ENCODE measurements at regions not wholly inside any gene's neighbourhood (a gene's known extent, or its start where the extent isn't known, plus 50 kb on each side); places are given as distances from the start of the nearest gene placed in this dataset.

DNA sequence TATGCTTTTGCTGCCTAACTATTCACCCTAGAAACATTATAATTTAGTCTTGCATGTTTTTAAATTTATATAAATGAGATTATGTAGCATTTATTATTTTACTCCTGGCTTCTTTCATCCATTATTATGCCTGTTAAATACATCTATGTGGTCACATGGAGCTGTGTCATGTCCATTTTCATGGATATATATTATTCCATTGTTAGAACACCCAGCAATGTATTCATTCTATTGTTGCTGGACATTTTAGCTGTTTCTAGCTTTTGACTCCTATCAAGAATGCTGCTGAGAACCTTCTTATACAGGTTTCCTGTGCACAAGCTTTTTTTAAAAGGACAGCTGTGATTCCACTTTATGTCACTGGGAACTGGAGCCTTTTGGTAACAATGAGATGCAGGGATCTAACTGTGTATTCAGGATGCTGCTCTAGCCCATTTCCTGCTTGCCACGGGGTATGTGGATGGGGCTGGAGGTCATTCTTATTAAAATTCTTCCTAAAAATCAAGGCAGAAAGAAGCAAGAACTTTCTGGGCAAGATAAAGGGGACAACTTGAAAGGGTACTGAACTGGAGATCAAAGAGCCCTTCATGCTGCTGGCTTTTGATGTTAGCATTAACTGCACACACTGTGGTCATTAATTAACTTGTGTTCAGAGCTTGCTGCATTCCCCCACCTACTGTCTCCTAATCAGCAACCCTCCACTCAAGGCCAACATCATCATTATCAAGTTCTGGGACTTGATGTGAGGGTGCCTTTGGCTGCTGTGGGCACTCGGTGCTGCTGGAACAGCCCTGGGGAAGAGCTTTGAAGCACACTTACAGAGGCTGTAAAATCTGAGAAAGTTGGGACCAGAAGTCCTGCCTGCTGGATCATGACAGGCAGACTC, 96.6 kb upstream of the AKIRIN2 start:
- TF ChIP-seq POLR2A (IDR thresholded peaks at IDR 0.05; ENCODE audit: low read length) (no peak), GATA1 (IDR thresholded peaks at IDR 0.05; ENCODE audit: low read depth, low read length) (no peak)

Data from erythroblast (primary cell).